WTC11 (cell line): ENCODE measurements at regions not wholly inside any gene's neighbourhood (a gene's known extent, or its start where the extent isn't known, plus 50 kb on each side); places are given as distances from the start of the nearest gene placed in this dataset.
"Not testable (repeated sequence)": the region's sequence is repeated elsewhere in the genome, so short reads cannot be mapped to it uniquely, and the experiment has no call there.

ENCODE experiments used
- ATAC-seq: fragments of 200-7000 bp; cut with Tn5 transposase; 2 replicates; pipeline ENCODE4 v1.10.0; 2021; ENCODE audit warnings: mild to moderate bottlenecking, moderate library complexity
- CTCF ChIA-PET: fragments of 300-600 bp; sonication (Branson Sonifier 250); formaldehyde crosslinking; loops from one replicate; lab custom pipeline; 2021; ENCODE audit warnings: antibody characterized with exemption; lab: Charles Lee
- POLR2A ChIA-PET: fragments of 350-600 bp; sonication (Branson Sonifier 250); formaldehyde crosslinking; loops from one replicate; lab custom pipeline; 2021; ENCODE audit warnings: antibody characterized with exemption; lab: Charles Lee
- DNase-seq: peaks from one replicate; pipeline ENCODE4 v3.0.0; 2021; ENCODE audit warnings: low spot score
- H3K27ac Mint-ChIP-seq: 2 replicates; pipeline ENCODE4 v1.8.0; 2021; ENCODE audit warnings: mixed read lengths
- H3K27me3 Mint-ChIP-seq: 2 replicates; pipeline ENCODE4 v1.8.0; 2021; ENCODE audit warnings: low read depth, mild to moderate bottlenecking, moderate library complexity, mixed read lengths
- H3K36me3 Mint-ChIP-seq: 2 replicates; pipeline ENCODE4 v1.8.0; 2021; ENCODE audit warnings: mixed read lengths
- H3K4me1 Mint-ChIP-seq: 2 replicates; pipeline ENCODE4 v1.8.0; 2022; ENCODE audit warnings: mixed read lengths
- H3K4me3 Mint-ChIP-seq: 2 replicates; pipeline ENCODE4 v1.8.0; 2021; ENCODE audit warnings: mild to moderate bottlenecking, moderate library complexity, mixed read lengths
- H3K9me3 Mint-ChIP-seq: 2 replicates; pipeline ENCODE4 v1.8.0; 2021; ENCODE audit warnings: mixed read lengths
- ELF4 ChIP-seq: sonication (generic); formaldehyde crosslinking; IDR thresholded peaks from 2 replicates; pipeline ENCODE4 v1.8.1; 2022; ENCODE audit warnings: low read depth, mild to moderate bottlenecking, moderate library complexity, missing genetic modification reagents
- ETV6 ChIP-seq: sonication (generic); formaldehyde crosslinking; IDR thresholded peaks from 2 replicates; pipeline ENCODE4 v1.8.1; 2022; ENCODE audit warnings: mild to moderate bottlenecking, missing genetic modification reagents
- FOXP1 ChIP-seq: sonication (generic); formaldehyde crosslinking; IDR thresholded peaks from 2 replicates; pipeline ENCODE4 v1.8.0; 2022; ENCODE audit warnings: missing genetic modification reagents, mild to moderate bottlenecking, moderate library complexity, borderline replicate concordance
- GABPB1 ChIP-seq: sonication (generic); formaldehyde crosslinking; IDR thresholded peaks from 2 replicates; pipeline ENCODE4 v1.8.1; 2023; ENCODE audit warnings: mild to moderate bottlenecking, missing genetic modification reagents
- GRHL2 ChIP-seq: fragments of 250-450 bp; sonication (Bioruptor Pico); IDR thresholded peaks from 2 replicates; pipeline ENCODE4 v1.8.0; 2022; ENCODE audit warnings: mild to moderate bottlenecking, moderate library complexity; ENCODE audit not compliant: insufficient replicate concordance, severe bottlenecking
- HMGXB4 ChIP-seq: sonication (generic); formaldehyde crosslinking; IDR thresholded peaks from 2 replicates; pipeline ENCODE4 v1.8.1; 2023; ENCODE audit warnings: mild to moderate bottlenecking, moderate library complexity, missing genetic modification reagents
- IRF2 ChIP-seq: sonication (generic); formaldehyde crosslinking; IDR thresholded peaks from 2 replicates; pipeline ENCODE4 v1.8.0; 2022; ENCODE audit warnings: low read depth, missing genetic modification reagents, borderline replicate concordance
- JUN ChIP-seq: sonication (generic); formaldehyde crosslinking; IDR thresholded peaks from 2 replicates; pipeline ENCODE4 v1.8.0; 2023; ENCODE audit warnings: mild to moderate bottlenecking, missing genetic modification reagents
- KAT7 ChIP-seq: sonication (generic); formaldehyde crosslinking; IDR thresholded peaks from 2 replicates; pipeline ENCODE4 v1.8.1; 2023; ENCODE audit warnings: missing genetic modification reagents, mild to moderate bottlenecking, borderline replicate concordance
- OVOL2 ChIP-seq: fragments of 250-450 bp; sonication (Bioruptor Pico); IDR thresholded peaks from 2 replicates; pipeline ENCODE4 v1.9.0; 2021; ENCODE audit warnings: mild to moderate bottlenecking, borderline replicate concordance
- PRDM15 ChIP-seq: sonication (generic); formaldehyde crosslinking; IDR thresholded peaks from 2 replicates; pipeline ENCODE4 v1.8.0; 2022; ENCODE audit warnings: missing genetic modification reagents
- SP1 ChIP-seq: sonication (generic); formaldehyde crosslinking; conservative IDR thresholded peaks from 2 replicates; pipeline ENCODE4 v1.8.1; 2022; ENCODE audit warnings: missing genetic modification reagents
- TCF7 ChIP-seq: sonication (generic); formaldehyde crosslinking; IDR thresholded peaks from 2 replicates; pipeline ENCODE4 v1.8.0; 2022; ENCODE audit warnings: mild to moderate bottlenecking, low read depth, missing genetic modification reagents, moderate library complexity
- TEAD1 ChIP-seq: sonication (generic); formaldehyde crosslinking; IDR thresholded peaks from 2 replicates; pipeline ENCODE4 v1.8.0; 2022; ENCODE audit warnings: mild to moderate bottlenecking, missing genetic modification reagents
- USF1 ChIP-seq: sonication (generic); formaldehyde crosslinking; IDR thresholded peaks from 2 replicates; pipeline ENCODE4 v1.8.0; 2022; ENCODE audit warnings: mild to moderate bottlenecking, missing genetic modification reagents
- ZNF232 ChIP-seq: sonication (generic); formaldehyde crosslinking; IDR thresholded peaks from 2 replicates; pipeline ENCODE4 v1.8.0; 2022; ENCODE audit warnings: mild to moderate bottlenecking, missing genetic modification reagents
- ZNF396 ChIP-seq: fragments of 250-450 bp; sonication (Bioruptor Pico); IDR thresholded peaks from 2 replicates; pipeline ENCODE4 v1.8.0; 2021; ENCODE audit warnings: mild to moderate bottlenecking, moderate library complexity, borderline replicate concordance
- ZNF416 ChIP-seq: fragments of 250-450 bp; sonication (Bioruptor Pico); IDR thresholded peaks from 2 replicates; pipeline ENCODE4 v1.9.0; 2021; ENCODE audit warnings: mild to moderate bottlenecking, inconsistent platforms
- ZNF671 ChIP-seq: fragments of 250-450 bp; sonication (Bioruptor Pico); IDR thresholded peaks from 2 replicates; pipeline ENCODE4 v1.8.0; 2021; ENCODE audit warnings: mild to moderate bottlenecking
- TF ChIP-seq, protein P1 (sequence below): sonication (generic); formaldehyde crosslinking; IDR thresholded peaks from 2 replicates; pipeline ENCODE4 v1.8.0; 2022; ENCODE audit warnings: mild to moderate bottlenecking, missing genetic modification reagents
- TF ChIP-seq, protein P2 (sequence below): sonication (generic); formaldehyde crosslinking; conservative IDR thresholded peaks from 2 replicates; pipeline ENCODE4 v1.8.1; 2023; ENCODE audit warnings: mild to moderate bottlenecking, low read depth, missing genetic modification reagents, moderate library complexity
- TF ChIP-seq, protein P3 (sequence below): fragments of 250-450 bp; sonication (Bioruptor Pico); IDR thresholded peaks from 2 replicates; pipeline ENCODE4 v2.1.2; 2022; ENCODE audit warnings: mild to moderate bottlenecking, moderate library complexity

GRCh38 chr12:33771889-33772288, 250.4 kb upstream of the ALG10 start (continued):
- TF ChIP-seq PRDM15 (CRISPR knock-in tag): no peak
- no peak for TF ChIP-seq ZNF232 (CRISPR knock-in tag)
- no peak for TF ChIP-seq SP1 (CRISPR knock-in tag)
- TF ChIP-seq ELF4: no peak
- no peak for TF ChIP-seq GRHL2 (CRISPR knock-in tag)
- no peak for TF ChIP-seq IRF2 (CRISPR knock-in tag)
- no peak for TF ChIP-seq KAT7
- TF ChIP-seq FOXP1: no peak
- TF ChIP-seq ZNF416 (CRISPR knock-in tag): no peak
- no peak for TF ChIP-seq TCF7 (CRISPR knock-in tag)
- TF ChIP-seq, protein P1, sequence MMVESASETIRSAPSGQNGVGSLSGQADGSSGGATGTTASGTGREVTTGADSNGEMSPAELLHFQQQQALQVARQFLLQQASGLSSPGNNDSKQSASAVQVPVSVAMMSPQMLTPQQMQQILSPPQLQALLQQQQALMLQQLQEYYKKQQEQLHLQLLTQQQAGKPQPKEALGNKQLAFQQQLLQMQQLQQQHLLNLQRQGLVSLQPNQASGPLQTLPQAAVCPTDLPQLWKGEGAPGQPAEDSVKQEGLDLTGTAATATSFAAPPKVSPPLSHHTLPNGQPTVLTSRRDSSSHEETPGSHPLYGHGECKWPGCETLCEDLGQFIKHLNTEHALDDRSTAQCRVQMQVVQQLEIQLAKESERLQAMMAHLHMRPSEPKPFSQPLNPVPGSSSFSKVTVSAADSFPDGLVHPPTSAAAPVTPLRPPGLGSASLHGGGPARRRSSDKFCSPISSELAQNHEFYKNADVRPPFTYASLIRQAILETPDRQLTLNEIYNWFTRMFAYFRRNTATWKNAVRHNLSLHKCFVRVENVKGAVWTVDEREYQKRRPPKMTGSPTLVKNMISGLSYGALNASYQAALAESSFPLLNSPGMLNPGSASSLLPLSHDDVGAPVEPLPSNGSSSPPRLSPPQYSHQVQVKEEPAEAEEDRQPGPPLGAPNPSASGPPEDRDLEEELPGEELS (CRISPR knock-in tag): no peak
- no peak for TF ChIP-seq ZNF671
- no peak for TF ChIP-seq GABPB1 (CRISPR knock-in tag)
- TF ChIP-seq, protein P2, sequence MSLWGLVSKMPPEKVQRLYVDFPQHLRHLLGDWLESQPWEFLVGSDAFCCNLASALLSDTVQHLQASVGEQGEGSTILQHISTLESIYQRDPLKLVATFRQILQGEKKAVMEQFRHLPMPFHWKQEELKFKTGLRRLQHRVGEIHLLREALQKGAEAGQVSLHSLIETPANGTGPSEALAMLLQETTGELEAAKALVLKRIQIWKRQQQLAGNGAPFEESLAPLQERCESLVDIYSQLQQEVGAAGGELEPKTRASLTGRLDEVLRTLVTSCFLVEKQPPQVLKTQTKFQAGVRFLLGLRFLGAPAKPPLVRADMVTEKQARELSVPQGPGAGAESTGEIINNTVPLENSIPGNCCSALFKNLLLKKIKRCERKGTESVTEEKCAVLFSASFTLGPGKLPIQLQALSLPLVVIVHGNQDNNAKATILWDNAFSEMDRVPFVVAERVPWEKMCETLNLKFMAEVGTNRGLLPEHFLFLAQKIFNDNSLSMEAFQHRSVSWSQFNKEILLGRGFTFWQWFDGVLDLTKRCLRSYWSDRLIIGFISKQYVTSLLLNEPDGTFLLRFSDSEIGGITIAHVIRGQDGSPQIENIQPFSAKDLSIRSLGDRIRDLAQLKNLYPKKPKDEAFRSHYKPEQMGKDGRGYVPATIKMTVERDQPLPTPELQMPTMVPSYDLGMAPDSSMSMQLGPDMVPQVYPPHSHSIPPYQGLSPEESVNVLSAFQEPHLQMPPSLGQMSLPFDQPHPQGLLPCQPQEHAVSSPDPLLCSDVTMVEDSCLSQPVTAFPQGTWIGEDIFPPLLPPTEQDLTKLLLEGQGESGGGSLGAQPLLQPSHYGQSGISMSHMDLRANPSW (CRISPR knock-in tag): no peak
- TF ChIP-seq, protein P3, sequence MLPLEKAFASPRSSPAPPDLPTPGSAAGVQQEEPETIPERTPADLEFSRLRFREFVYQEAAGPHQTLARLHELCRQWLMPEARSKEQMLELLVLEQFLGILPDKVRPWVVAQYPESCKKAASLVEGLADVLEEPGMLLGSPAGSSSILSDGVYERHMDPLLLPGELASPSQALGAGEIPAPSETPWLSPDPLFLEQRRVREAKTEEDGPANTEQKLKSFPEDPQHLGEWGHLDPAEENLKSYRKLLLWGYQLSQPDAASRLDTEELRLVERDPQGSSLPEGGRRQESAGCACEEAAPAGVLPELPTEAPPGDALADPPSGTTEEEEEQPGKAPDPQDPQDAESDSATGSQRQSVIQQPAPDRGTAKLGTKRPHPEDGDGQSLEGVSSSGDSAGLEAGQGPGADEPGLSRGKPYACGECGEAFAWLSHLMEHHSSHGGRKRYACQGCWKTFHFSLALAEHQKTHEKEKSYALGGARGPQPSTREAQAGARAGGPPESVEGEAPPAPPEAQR (CRISPR knock-in tag): no peak

DNA sequence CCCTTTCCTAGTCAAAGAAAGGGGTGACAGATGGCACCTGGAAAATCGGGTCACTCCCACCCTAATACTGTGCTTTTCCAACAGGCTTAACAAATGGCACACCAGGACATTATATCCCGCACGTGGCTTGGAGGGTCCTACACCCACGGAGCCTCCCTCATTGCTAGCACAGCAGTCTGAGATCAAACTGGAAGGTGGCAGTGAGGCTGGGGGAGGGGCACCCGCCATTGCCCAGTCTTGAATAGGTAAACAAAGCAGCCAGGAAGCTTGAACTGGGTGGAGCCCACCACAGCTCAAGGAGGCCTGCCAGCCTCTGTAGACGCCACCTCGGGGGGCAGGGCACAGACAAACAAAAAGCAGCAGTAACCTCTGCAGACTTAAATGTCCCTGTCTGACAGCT, 249.2 kb upstream of the ALG10 start:
- Mint-ChIP-seq H3K9me3 (peaks cover 66% of the 10 kb centered on the region), H3K36me3 (peaks cover 29% of the 10 kb centered on the region)
- H3K27me3 Mint-ChIP-seq, CTCF ChIA-PET, H3K27ac Mint-ChIP-seq, H3K4me1 Mint-ChIP-seq, H3K4me3 Mint-ChIP-seq, ATAC-seq, POLR2A ChIA-PET, DNase-seq: not testable (repeated sequence)

DNA sequence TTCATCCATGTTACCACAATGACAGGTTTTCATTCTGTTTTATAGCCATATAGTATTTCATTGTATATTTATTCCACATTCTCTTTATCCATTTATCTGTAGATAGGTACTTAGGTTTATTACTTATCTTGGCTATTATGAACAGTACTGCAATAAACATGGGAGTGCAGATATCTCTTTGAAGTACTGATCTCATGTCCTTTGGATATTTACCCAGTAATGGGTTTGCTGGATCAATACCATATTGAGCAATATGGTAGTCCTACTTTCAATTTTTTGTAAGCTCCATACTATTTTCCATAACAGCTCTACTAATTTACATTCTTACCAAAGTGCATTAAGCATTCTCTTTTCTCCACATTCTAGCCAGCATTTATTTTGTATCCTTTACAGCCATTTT, 235.8 kb upstream of the ALG10 start:
- no peak overlapping the region for H3K4me3 Mint-ChIP-seq
- TF ChIP-seq OVOL2 (CRISPR knock-in tag) (no peak), USF1 (CRISPR knock-in tag) (no peak), KAT7 (no peak), HMGXB4 (CRISPR knock-in tag) (no peak), TEAD1 (CRISPR knock-in tag) (no peak), ZNF396 (no peak), JUN (CRISPR knock-in tag) (no peak), ETV6 (CRISPR knock-in tag) (no peak)

More for the DNA sequence above, 235.8 kb upstream of the ALG10 start:
- ChIA-PET CTCF (no interaction called here), POLR2A (no interaction called here)
- no peak for ATAC-seq
- peaks cover 28% of the 10 kb centered on the region for H3K9me3 Mint-ChIP-seq
- H3K4me1 Mint-ChIP-seq: no peaks in the 10 kb centered on the region
- H3K27ac Mint-ChIP-seq: no peak overlapping the region
- H3K27me3 Mint-ChIP-seq: no peaks in the 10 kb centered on the region; the same call in 1 of the 2 replicates
- DNase-seq: no peak
- H3K36me3 Mint-ChIP-seq: peaks cover 7% of the 10 kb centered on the region
